Small intestine (tissue), 7 donors: ENCODE measurements at regions not wholly inside any gene's neighbourhood (a gene's known extent, or its start where the extent isn't known, plus 50 kb on each side); places are given as distances from the start of the nearest gene placed in this dataset.

Source experiments
- DNase-seq, 2 donors: peaks; one replicate each; pipeline versions ENCODE4 v3.0.0 to v3.0.0-alpha.2; 2013
- FAIRE-seq: peaks from 2 replicates; lab custom pipeline; 2012; peaks lifted over from hg19 to GRCh38; lab: Jason Lieb, UNC
- H3K27ac ChIP-seq, 3 donors: one replicate each; pipeline ENCODE4 v1.5.1; 2013; ENCODE audit warnings: low read length in 2 of 3, mild to moderate bottlenecking in 2 of 3, control low read depth in 1 of 3, inconsistent platforms in 1 of 3, low read depth in 1 of 3, moderate library complexity in 1 of 3
- H3K27me3 ChIP-seq, 3 donors: one replicate each; pipeline ENCODE4 v1.6.1; 2013; ENCODE audit warnings: low read length in 3 of 3, inconsistent platforms in 1 of 3; ENCODE audit not compliant: control insufficient read depth in 3 of 3, insufficient read depth in 3 of 3
- H3K36me3 ChIP-seq, 3 donors: one replicate each; pipeline ENCODE4 v1.6.1; 2013; ENCODE audit warnings: low read length in 3 of 3, inconsistent platforms in 1 of 3, low read depth in 1 of 3, mild to moderate bottlenecking in 1 of 3, moderate library complexity in 1 of 3; ENCODE audit not compliant: control insufficient read depth in 3 of 3, insufficient read depth in 2 of 3
- H3K4me1 ChIP-seq, 3 donors: one replicate each; pipeline ENCODE4 v1.6.1; 2013; ENCODE audit warnings: low read length in 2 of 3, inconsistent platforms in 1 of 3, low read depth in 1 of 3, mild to moderate bottlenecking in 1 of 3, moderate library complexity in 1 of 3; ENCODE audit not compliant: control insufficient read depth in 3 of 3, insufficient read depth in 2 of 3
- H3K4me3 ChIP-seq, 3 donors: one replicate each; pipeline ENCODE4 v1.5.1; 2013; ENCODE audit warnings: low read length in 3 of 3, control low read depth in 1 of 3, inconsistent platforms in 1 of 3, low read depth in 1 of 3, mild to moderate bottlenecking in 1 of 3, moderate library complexity in 1 of 3
- H3K9me3 ChIP-seq, 2 donors: one replicate each; pipeline ENCODE4 v1.6.1; 2013; ENCODE audit warnings: low read depth in 1 of 2, low read length in 1 of 2; ENCODE audit not compliant: control insufficient read depth in 2 of 2, insufficient read depth in 1 of 2
- WGBS, 3 donors: extraction: QIAGEN DNeasy Blood & Tissue Kit; methylation state at CpG; one replicate each; pipeline ENCODE4 v1.1.7; 2013; 5-methylcytosine and 5-hydroxymethylcytosine counted together
- donor health status: healthy with polysubstance abuse.
- donor health status: control.
- donor health status: control.
- donor health status: Bipolar disorder and iron deficiency.
- donor health status: healthy.

DNA sequence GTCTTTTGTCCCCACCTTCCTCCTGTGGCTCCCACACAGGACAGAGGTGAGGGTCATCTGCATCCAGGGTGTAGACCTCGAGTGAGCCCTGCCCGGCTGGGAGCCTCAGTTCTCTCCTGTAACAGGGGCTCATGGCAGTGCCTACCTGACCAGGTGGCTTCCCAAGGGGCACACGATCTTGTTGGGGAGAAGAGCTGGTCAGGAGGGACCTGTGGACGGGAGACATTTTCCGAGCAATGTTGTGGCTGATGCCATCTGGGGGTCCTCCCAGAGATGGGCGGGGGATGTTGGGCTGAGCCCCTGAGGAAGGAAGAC lies 51.9 kb downstream of the CEBPB start:
- Histone ChIP-seq H3K27ac (no peak overlapping the region), H3K4me1 (peaks cover 0 to 33% (median under 1%) of the 10 kb centered on the region in 3 donors), H3K27me3 (no peaks in the 10 kb centered on the region), H3K4me3 (no peak overlapping the region), H3K36me3 (no peaks in the 10 kb centered on the region), H3K9me3 (no peaks in the 10 kb centered on the region)
- DNase-seq, result no peak
- no peak for FAIRE-seq
- 38 to 68% (median 57%) methylated on average over 6 of the region's 6 CpGs for WGBS, 3 donors

DNA sequence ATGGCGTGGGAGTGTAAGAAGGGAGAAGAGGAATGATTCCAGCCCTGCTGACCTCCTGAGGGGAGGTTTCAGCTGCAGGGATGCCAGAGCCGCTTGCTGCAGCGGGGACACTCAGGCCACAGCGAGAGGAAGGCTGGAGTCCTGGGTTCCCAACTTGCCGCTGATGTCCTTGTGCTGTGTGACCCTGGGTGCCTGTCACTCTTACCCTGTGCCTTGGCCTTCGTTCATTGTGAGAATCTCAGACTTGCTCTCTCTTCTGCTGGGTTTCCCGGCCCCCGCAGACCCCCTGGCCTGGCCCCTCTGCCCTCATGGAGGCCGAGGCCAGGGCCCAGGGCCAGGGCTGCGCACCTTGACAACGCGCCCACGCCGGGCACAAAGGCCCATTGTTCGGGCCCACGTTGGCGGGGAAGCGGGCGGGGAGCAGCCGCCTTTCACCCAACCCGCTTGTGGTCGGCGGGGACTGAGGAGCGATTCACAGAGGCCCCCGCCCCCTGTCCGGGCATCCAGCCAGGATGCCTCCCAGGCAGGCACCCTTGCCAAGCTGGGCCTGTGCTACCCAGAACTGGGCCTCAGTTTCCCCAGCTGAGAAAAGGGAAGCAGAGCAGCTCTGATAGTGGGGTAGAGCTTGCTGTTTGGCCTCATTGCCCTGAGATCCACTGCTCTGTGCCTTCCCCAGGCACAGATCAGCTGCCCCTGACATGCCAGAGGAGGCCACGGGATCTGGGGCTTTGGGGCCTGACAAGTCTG lies 52.4 kb downstream of the CEBPB start:
- FAIRE-seq (no peak), DNase-seq (peak; percentile 49 to 73)
- no peaks in the 10 kb centered on the region for H3K27me3 ChIP-seq
- no peaks in the 10 kb centered on the region for H3K9me3 ChIP-seq
- peaks cover 0 to 38% (median 6%) of the 10 kb centered on the region in 3 donors for H3K4me1 ChIP-seq
- no peak overlapping the region for H3K4me3 ChIP-seq
- no peak overlapping the region for H3K27ac ChIP-seq
- whole genome bisulfite sequencing, 3 donors, result 23 to 54% (median 37%) methylated on average over 25 to 27 of the region's 27 CpGs
- H3K36me3 ChIP-seq, result no peaks in the 10 kb centered on the region

GRCh38 chr20:50243610-50244351 lies 53.2 kb downstream of the CEBPB start:
- Histone ChIP-seq H3K4me1 (peaks cover 0 to 43% (median 8%) of the 10 kb centered on the region in 3 donors), H3K36me3 (no peaks in the 10 kb centered on the region), H3K27ac (no peak overlapping the region), H3K9me3 (no peaks in the 10 kb centered on the region), H3K4me3 (no peak overlapping the region), H3K27me3 (no peaks in the 10 kb centered on the region)
- WGBS, 3 donors, result 65 to 85% (median 73%) methylated on average over 15 of the region's 15 CpGs
- FAIRE-seq (no peak), DNase-seq (no peak)

DNA sequence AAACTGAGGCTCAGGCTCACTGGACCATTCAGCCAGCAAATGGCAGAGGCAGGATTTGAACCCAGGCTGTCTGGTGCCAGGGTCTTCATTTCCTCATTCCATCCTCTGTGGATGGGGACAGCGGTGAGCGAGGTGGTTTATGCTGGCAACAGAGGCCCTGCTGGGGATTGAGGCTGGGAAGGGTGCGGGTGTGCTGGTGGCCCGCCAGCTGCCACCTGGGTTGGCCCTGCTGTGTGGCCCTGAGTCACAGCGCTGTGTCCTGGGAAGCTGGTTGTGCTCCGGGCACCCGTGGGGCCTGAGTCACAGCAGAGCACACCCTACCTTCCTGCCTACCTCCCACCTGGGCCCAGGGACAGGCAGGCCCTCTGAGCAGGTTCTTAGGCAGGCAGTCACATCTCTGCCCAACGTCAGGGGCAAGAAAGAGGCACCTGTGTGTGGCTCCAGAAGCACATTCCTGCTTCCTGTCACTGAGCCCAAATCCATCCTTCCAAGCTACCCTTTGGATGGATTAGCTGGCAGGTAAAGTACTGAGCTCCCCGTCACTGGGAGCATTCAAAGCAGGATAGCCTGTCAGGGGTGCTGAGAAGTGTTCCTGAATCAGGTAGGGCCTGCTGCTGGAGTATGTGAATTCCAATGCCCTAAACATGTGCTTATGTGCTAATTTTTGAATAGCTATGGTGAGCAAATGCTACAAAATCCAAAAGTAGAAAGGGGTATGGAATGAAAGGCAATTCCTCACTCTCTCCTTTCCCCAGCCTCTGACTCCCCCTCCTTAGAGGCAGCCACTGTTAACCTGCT lies 53.9 kb downstream of the CEBPB start:
- Histone ChIP-seq H3K4me1 (peaks cover 0 to 43% (median 8%) of the 10 kb centered on the region in 3 donors), H3K36me3 (no peaks in the 10 kb centered on the region), H3K27me3 (no peaks in the 10 kb centered on the region), H3K27ac (no peak overlapping the region), H3K4me3 (no peak overlapping the region), H3K9me3 (no peaks in the 10 kb centered on the region)
- FAIRE-seq (no peak), DNase-seq (no peak)
- whole genome bisulfite sequencing, 3 donors, result 39 to 64% (median 58%) methylated on average over 9 of the region's 9 CpGs

DNA sequence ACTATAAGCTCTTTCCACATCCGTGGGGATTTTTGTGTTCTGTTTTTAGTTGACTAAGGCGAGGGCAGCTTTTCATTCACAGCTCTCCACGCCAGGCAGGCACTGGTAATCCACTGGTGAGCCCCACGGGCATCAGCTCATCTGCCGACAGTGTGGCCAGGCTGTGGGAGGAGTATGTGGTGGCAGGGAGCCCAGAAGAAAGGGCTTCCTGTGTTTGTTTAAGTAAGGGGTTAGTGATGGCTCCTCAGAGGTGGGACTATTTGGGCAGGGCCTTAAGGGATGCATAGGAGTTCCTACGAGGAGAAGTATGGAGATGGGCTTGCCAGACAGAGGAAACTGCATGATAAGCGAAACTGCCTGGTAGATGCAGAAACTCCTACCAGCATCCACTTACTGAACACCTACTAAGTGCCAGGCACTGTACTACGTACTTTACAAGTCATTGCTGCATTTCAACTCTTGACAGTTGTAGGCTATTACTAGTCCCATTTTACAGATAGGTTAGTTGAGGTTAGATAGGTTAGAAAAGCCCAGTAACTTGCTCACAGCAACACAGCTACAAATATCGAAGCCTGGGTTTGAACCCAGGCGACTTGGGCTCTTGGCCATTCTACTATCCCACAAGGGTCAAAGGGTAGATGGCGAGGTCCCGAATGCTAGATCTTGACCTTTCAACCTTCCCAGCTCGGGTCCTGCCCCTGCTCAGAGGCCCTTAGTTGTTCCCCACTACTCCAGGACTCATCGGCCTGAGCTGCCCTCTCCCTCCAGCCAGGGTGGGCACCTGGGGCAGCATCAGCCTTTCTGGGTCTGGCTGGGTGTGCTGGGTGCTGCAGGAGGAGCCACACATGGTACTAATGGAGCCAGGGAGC lies 55.1 kb downstream of the CEBPB start:
- no peaks in the 10 kb centered on the region for H3K27me3 ChIP-seq
- no peaks in the 10 kb centered on the region for H3K9me3 ChIP-seq
- DNase-seq (no peak), FAIRE-seq (no peak)
- H3K4me3 ChIP-seq, result no peak overlapping the region
- H3K27ac ChIP-seq, result no peak overlapping the region
- H3K36me3 ChIP-seq, result no peaks in the 10 kb centered on the region
- H3K4me1 ChIP-seq, result peaks cover 0 to 43% (median 8%) of the 10 kb centered on the region in 3 donors
- WGBS, 3 donors, result 55 to 68% (median 57%) methylated on average over 14 of the region's 14 CpGs

GRCh38 chr20:50246367-50247195 lies 56.0 kb downstream of the CEBPB start:
- no peak for FAIRE-seq
- Histone ChIP-seq H3K27me3 (no peaks in the 10 kb centered on the region), H3K4me3 (no peak overlapping the region), H3K36me3 (no peaks in the 10 kb centered on the region), H3K9me3 (no peaks in the 10 kb centered on the region), H3K27ac (no peak overlapping the region), H3K4me1 (peaks cover 0 to 43% (median 8%) of the 10 kb centered on the region in 3 donors)
- 31 to 68% (median 44%) methylated on average over 17 of the region's 17 CpGs for WGBS, 3 donors
- peak; percentile 20 to 35 for DNase-seq

DNA sequence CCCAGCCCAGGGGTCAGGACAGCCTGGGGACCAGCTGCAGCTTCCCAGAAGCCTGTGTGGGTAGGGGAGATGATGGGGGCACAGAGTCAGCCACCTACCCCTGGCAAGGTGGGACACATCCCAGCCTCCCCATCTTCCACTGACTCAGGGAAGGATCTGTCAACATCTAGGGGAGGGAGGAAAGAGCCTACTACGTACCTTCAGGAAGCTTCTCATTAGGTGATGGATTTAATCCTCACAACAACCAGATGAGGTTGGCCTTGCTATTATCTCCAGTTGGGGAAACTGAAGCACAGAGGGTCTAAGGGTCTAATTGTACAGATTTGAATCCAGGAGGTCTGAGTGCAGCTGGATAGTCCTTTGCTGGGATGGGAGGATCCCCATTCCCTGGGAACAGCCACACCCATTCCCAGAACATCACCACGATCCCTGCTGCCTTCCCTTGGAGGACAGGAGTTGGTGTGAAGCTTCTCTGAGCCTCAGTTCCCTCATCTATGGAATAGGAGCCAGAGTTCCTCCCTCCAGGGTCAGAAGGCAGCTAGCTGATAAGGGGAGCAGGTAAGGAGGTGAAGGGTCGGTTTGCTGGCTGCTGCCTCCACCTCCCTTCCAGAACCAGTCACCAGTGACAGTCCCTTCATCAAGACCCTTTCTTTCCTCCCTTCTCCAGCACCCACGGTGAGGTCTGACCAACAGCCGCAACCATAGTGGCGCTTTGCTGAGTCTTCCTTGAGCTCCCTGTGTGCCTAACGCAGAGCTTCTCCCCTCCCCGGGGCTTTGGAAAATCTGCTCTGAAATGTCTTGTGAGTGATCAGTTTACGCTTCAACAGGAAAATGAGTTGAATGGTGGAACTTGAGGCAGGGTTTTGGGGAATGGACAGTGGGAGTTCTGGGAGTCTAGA lies 56.8 kb downstream of the CEBPB start:
- Histone ChIP-seq H3K9me3 (no peaks in the 10 kb centered on the region), H3K27ac (peak overlapping the region in 1 of 3 donors; percentile 38), H3K27me3 (no peaks in the 10 kb centered on the region), H3K36me3 (no peaks in the 10 kb centered on the region), H3K4me1 (peaks cover 0 to 44% (median 8%) of the 10 kb centered on the region in 3 donors), H3K4me3 (no peak overlapping the region)
- DNase-seq (no peak), FAIRE-seq (no peak)
- WGBS, 3 donors, result 69 to 80% (median 77%) methylated on average over 8 to 9 of the region's 9 CpGs
